Suprapubic skin (tissue), 4 donors: ENCODE measurements at regions not wholly inside any gene's neighbourhood (a gene's known extent, or its start where the extent isn't known, plus 50 kb on each side); places are given as distances from the start of the nearest gene placed in this dataset.

Source experiments
- CTCF ChIP-seq, 2 donors: fragments of 200-600 bp in 1 of 2; fragments of 450-650 bp in 1 of 2; sonication (generic) in 1 of 2; IDR thresholded peaks; one replicate each; pipeline ENCODE4 v1.5.1; 2016 to 2019; ENCODE audit warnings: antibody characterized with exemption in 2 of 2, mild to moderate bottlenecking in 1 of 2, moderate library complexity in 1 of 2
- EP300 ChIP-seq: sonication (generic); formaldehyde crosslinking; IDR thresholded peaks from one replicate; pipeline ENCODE4 v1.6.1; 2017; ENCODE audit warnings: antibody characterized with exemption
- POLR2A ChIP-seq, 2 donors: fragments of 450-650 bp; IDR thresholded peaks; one replicate each; pipeline ENCODE4 v1.6.1; 2017; ENCODE audit warnings: antibody characterized with exemption in 2 of 2, mild to moderate bottlenecking in 2 of 2, moderate library complexity in 2 of 2
- POLR2AphosphoS5 ChIP-seq, 3 donors: sonication (generic); formaldehyde crosslinking; IDR thresholded peaks; one replicate each; pipeline ENCODE4 v1.6.1; 2017; ENCODE audit warnings: antibody characterized with exemption in 3 of 3

DNA sequence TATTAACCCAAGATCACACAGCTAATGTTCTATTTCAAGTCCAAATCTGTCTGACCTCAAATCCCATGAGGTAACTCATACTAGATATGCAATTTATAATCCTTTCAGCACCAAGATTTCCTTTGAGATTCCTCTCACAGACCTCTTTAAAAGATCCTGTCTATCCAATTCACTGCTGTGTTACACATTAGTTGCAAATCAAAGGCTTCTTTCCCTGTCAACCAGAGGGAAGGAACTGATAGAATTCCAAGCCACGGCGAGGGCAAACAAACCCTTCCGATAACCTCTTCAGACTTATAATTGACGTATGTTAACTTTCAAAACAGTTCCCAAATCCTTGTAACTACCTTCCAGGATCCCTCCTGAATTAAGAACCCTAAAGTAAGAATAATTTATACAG lies 168.9 kb downstream of the DRD1 start:
- TF ChIP-seq POLR2AphosphoS5 (IDR thresholded peaks at IDR 0.05): no peak
- no peak for TF ChIP-seq CTCF (IDR thresholded peaks at IDR 0.05)
- TF ChIP-seq POLR2A (IDR thresholded peaks at IDR 0.05): no peak
- TF ChIP-seq EP300: no peak
